ENCODE measurements at regions not wholly inside any gene's neighbourhood (a gene's known extent, or its start where the extent isn't known, plus 50 kb on each side); places are given as distances from the start of the nearest gene placed in this dataset.

DNA sequence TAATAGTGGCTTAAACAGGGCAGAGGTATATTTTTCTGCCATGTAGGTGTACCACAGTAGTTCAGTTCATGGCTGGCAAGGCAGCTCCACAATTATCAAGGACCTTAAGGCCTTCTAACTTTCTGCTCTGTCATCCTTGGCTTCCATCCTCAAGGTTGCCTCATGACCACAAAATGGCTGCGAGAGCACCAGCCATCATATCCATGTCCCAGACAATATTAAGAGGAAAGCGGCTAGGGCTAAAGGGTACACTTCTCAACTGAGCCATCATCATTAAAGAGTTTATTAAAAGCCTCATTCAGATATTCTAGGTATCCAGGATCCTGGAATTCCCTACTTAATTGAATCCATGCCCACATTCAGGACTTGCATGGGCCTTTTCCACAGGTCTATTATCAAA is 62.7 kb upstream of the MRI1 start:
- TF ChIP-seq, protein P1, sequence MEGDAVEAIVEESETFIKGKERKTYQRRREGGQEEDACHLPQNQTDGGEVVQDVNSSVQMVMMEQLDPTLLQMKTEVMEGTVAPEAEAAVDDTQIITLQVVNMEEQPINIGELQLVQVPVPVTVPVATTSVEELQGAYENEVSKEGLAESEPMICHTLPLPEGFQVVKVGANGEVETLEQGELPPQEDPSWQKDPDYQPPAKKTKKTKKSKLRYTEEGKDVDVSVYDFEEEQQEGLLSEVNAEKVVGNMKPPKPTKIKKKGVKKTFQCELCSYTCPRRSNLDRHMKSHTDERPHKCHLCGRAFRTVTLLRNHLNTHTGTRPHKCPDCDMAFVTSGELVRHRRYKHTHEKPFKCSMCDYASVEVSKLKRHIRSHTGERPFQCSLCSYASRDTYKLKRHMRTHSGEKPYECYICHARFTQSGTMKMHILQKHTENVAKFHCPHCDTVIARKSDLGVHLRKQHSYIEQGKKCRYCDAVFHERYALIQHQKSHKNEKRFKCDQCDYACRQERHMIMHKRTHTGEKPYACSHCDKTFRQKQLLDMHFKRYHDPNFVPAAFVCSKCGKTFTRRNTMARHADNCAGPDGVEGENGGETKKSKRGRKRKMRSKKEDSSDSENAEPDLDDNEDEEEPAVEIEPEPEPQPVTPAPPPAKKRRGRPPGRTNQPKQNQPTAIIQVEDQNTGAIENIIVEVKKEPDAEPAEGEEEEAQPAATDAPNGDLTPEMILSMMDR (conservative IDR thresholded peaks at IDR 0.05; ENCODE audit: low read length) = no peak
- no peak for TF ChIP-seq EZH2phosphoT487 (IDR thresholded peaks at IDR 0.05; ENCODE audit: borderline replicate concordance, low read depth, low read length)
